ENCODE measurements at regions not wholly inside any gene's neighbourhood (a gene's known extent, or its start where the extent isn't known, plus 50 kb on each side); places are given as distances from the start of the nearest gene placed in this dataset.

DNA sequence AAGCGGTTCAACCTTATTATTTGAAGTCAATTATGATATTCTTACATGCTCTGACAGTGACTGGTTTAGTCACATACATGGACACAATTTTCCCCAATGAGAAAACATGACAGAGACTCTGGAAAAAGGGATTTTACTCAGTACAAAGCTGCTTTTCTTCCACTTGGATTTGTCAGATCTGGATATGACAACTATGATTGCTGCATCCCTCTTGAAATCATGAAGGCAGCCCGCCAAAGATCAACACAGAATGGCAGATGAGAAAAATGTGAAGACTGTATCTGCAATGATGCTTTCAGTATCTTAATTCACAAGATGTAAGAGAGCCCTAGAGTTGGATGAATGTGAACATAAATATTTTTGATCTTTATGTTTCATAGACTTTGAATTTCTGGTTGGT is 439.6 kb downstream of the CDH8 start:
- DNase-seq (ENCODE audit: extremely low read depth in 1 of 2, low read depth in 1 of 2), result no peak

- DNase-seq (ENCODE audit: extremely low read depth in 1 of 2, low read depth in 1 of 2), result no peak
Measured at GRCh38 chr16:61595605-61596004, 440.6 kb downstream of the CDH8 start.

- no peak for DNase-seq (ENCODE audit: extremely low read depth in 1 of 2, low read depth in 1 of 2)
Measured at GRCh38 chr16:61590577-61590976, 445.7 kb downstream of the CDH8 start.

GRCh38 chr16:61587526-61587925 is 448.7 kb downstream of the CDH8 start:
- no peak for DNase-seq (ENCODE audit: extremely low read depth in 1 of 2, low read depth in 1 of 2)

- no peak for DNase-seq (ENCODE audit: extremely low read depth in 1 of 2, low read depth in 1 of 2)
Measured at GRCh38 chr16:61581417-61582046, 454.7 kb downstream of the CDH8 start.

DNA sequence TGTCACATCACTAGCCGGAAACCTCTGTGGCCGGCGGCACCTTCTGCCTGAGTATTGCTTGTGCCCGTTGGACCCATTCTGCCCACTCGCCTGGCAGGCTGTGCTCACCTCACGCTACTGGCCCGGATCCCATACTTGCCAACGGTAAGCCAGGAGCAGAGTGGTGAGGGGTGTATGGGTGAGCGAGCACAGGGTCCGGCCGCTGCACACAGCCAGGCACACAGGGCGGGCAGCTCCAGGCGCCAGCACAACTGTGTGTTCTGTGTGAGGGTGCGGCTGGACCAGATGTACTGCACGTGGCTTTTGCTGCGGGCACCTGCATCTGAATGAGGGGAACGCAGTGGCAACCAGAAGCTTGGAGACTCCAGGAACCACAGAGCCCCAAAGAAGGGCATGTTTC is 455.7 kb downstream of the CDH8 start:
- no peak for DNase-seq (ENCODE audit: extremely low read depth in 1 of 2, low read depth in 1 of 2)

DNA sequence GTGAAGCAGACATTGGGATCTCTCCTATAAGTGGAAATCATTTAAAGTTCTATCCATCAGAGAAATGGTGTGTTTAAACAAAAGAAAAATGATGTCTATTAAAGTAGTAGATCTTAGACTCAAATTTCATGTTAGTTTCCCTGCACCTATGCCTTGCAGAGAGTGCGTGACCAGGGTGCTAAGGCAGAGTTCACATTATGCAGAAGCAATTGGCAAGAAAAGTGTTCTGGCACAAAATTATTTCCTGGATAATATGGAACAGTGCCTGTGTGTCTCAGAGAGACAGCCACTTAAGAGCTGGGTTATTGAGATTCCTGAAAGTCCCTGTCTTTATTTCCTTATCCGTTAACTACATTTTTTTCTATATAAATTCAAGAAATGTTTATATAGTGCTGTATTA is 457.0 kb downstream of the CDH8 start:
- DNase-seq (ENCODE audit: extremely low read depth in 1 of 2, low read depth in 1 of 2), result no peak

GRCh38 chr16:61576476-61576875 is 459.8 kb downstream of the CDH8 start:
- no peak for DNase-seq (ENCODE audit: extremely low read depth in 1 of 2, low read depth in 1 of 2)

GRCh38 chr16:61575617-61576016 is 460.6 kb downstream of the CDH8 start:
- DNase-seq (ENCODE audit: extremely low read depth in 1 of 2, low read depth in 1 of 2), result no peak

DNA sequence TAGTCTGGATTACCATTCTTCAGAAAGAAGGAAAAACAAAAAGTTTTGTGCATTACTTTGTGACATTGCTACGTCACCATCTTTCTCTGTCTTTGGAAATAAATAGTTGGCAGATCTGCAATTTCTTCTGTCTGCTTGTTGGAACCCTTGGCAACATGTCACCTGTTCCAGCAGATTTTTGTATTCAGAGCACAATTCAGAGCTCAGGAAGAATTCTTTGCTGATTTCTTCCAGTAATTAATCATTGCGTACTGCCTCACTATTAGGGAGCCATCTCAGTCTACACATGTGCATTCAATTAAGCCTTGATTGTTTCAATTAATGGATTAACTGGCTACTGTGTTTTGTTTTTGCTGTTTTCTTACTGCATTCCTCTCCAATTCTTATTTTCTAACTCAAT is 467.2 kb downstream of the CDH8 start:
- DNase-seq (ENCODE audit: extremely low read depth in 1 of 2, low read depth in 1 of 2), result no peak

- DNase-seq (ENCODE audit: extremely low read depth in 1 of 2, low read depth in 1 of 2), result no peak
Measured at GRCh38 chr16:61564716-61565115, 471.5 kb downstream of the CDH8 start.

DNA sequence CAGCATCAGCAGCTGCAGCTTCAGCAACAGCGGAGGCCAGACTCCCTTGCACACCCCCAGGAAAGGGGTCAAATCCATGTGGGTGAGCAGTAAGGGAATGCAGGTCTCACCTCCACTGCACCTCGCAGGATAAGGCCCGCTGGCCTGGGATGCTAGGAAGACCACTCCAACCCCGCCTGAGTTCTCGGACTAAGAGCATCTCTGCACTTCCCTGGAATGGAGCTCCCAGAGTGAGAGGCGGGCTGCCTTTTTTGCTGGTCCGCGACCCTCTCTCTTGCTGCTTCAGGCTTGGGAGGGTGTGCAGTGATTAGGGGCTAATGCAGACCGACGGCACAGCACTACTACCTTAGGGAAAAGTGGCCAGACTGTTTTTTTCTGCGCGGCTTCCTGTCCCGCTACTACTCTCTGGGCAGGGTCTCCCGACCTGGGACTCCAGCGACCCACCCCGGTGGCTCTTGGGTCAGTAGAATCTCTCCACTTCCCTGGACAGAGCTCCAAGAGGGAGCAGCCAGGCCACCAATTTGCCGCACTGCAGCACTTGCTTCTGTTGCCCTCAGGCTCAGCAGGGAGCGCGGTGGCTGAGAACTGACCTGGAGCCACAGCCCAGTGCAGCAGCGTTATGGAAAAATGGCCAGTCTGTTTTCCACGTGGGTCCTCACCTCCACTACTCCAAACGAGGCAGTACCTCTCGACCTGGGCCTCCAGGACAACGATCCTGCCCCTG is 480.4 kb downstream of the CDH8 start:
- DNase-seq (ENCODE audit: extremely low read depth in 1 of 2, low read depth in 1 of 2), result no peak

DNA sequence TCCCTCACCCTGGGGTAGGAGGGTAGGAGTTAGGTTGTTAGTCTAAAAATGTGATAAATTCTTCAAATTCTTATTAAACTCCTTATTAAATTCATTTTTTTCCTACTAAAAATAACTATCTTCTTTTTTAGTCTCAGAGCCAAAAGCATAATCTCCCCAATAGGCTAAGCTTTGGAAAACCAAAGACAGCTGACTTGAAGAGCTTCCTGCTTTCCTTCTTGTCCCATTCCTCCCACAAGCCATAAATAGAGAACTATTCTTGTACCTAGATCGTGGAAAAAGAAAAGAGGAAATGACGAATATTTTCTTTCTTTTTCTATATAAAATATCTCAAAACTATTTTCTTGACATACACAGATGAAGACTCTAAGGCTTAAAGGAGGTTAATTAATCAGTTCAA is 486.9 kb downstream of the CDH8 start:
- no peak for DNase-seq (ENCODE audit: extremely low read depth in 1 of 2, low read depth in 1 of 2)

GRCh38 chr16:61547626-61548025 is 488.6 kb downstream of the CDH8 start:
- no peak for DNase-seq (ENCODE audit: extremely low read depth in 1 of 2, low read depth in 1 of 2)

GRCh38 chr16:61544165-61544564 is 492.1 kb downstream of the CDH8 start:
- DNase-seq (ENCODE audit: extremely low read depth in 1 of 2, low read depth in 1 of 2), result no peak

GRCh38 chr16:61540216-61540615 is 496.0 kb downstream of the CDH8 start:
- DNase-seq (ENCODE audit: extremely low read depth in 1 of 2, low read depth in 1 of 2), result no peak

GRCh38 chr16:61530697-61531096 is 505.5 kb downstream of the CDH8 start:
- DNase-seq (ENCODE audit: extremely low read depth in 1 of 2, low read depth in 1 of 2), result no peak

- DNase-seq (ENCODE audit: extremely low read depth in 1 of 2, low read depth in 1 of 2), result no peak
Measured at GRCh38 chr16:61500851-61501250, 535.4 kb downstream of the CDH8 start.

DNA sequence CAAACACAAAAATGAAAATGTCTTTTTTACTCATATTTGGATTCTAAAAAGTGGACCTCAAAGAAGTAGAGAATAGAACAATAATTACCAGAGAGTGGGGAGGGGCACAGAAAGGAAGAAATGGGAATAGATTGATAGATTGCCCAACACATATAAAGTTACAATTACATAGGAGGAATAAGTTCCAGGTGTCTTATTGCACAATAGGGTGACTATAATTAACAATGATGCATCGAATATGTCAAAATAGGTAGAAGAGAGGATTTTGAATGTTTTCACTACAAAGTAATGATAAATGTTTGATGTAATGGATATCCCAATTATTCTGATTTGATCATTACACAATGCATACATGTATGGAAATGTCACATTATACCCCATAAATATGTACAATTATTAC is 556.0 kb downstream of the CDH8 start:
- DNase-seq (ENCODE audit: extremely low read depth in 1 of 2, low read depth in 1 of 2), result no peak

- no peak for DNase-seq (ENCODE audit: extremely low read depth in 1 of 2, low read depth in 1 of 2)
Measured at GRCh38 chr16:61471737-61472136, 564.5 kb downstream of the CDH8 start.

- DNase-seq (ENCODE audit: extremely low read depth in 1 of 2, low read depth in 1 of 2), result no peak
Measured at GRCh38 chr16:61471023-61471422, 565.2 kb downstream of the CDH8 start.

GRCh38 chr16:61465285-61465684 is 571.0 kb downstream of the CDH8 start:
- DNase-seq (ENCODE audit: extremely low read depth in 1 of 2, low read depth in 1 of 2), result no peak

DNA sequence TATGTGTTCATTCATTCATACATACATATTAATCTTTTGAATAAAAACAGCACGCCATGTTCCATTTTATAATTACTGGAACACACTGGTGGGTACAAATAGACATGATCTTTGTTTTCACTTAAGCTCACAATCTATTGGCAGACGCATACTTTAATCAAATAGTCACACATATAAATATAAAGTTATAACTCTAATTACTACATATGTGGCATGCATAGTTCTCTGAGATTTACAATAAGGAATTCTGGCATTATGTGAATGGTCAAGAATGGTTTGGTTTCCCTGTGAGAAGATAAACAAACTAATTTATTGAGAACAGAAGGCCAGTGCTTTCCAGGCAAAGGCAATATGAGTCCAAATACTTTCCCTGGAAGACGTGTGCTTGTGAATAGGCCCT is 576.2 kb downstream of the CDH8 start:
- DNase-seq (ENCODE audit: extremely low read depth in 1 of 2, low read depth in 1 of 2), result no peak
